NCI-H82 (cell line): ENCODE measurements at regions not wholly inside any gene's neighbourhood (a gene's known extent, or its start where the extent isn't known, plus 50 kb on each side); places are given as distances from the start of the nearest gene placed in this dataset.

Experiments used
- DNase-seq: peaks from one replicate; lab custom pipeline; 2025; lab: John Stamatoyannopoulos, UW

DNA sequence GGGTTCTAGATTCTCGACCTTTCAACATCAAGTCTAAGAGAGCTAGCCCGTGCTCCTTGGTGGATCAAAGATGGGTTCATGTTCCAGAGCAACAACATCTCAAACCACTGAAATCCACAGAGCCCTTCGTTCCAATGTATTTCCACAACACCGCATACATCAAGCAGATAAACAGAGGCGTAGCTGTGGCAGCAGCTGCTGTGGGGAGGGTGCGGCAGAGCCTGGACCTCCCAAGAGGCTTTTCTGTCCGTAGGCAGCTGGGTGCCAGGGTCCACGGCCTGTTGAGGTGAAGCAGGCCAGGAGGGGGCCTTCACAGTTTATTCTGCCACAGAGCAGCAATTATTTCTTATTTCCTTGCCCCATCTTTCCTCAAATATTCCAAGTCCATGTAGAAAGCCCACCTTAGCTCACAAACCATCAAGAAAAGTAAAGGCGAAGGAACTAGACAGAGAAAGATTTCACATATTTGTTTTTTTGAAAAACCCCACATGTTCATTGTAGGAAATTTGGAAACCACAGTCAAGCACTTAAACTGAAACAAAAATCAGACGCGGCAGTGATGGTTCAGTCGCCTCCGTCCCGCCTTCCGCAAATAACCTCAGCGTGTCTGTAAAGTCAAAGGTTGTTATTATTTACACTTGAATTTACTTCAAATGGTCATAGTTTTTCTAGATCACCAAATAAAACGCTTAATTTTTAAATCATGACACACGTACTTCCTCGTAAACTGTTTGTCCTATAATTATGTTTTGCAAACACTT is 144.6 kb upstream of the FOXF1 start:
- peak; percentile 6 for DNase-seq

GRCh38 chr16:86366481-86366880 is 143.8 kb upstream of the FOXF1 start:
- no peak for DNase-seq

DNA sequence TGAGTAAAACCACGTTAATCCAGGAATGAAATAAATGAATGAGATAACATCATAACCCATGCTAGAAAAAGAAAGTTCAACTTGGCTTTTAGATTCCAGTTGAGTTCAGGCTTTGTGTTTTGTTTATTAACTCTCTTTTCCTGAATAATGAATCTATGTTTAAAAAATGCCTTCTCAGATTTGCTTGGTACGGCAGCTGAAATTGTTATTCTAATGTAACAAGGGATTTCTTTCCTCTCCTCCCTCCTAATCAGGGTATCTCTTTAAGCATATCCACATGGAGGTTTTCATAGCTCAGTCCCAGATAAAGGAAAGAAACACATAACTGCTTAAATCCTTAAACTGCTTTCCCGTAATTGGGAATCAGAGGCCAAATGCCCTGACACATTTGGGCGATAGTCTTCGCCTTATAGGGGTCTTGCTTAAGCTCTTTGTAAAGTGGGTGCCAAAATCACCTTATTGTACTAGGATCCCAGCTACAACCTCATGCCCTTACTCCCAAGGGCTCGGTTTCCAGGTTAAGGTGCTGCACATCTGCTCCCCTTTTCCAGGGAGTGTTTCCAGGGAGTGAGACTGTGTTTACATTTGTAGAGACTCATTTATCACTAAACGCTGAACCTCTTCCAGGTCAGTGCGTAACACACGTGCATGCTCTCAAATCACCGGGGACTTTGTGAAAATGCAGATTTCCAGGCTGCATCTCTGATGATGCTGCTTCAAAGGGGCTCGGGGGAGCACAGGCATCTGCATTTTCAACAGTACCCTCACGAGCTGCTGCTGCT is 142.8 kb upstream of the FOXF1 start:
- no peak for DNase-seq

- DNase-seq, result no peak
These were observed 142.1 kb upstream of the FOXF1 start for GRCh38 chr16:86368261-86368660.

GRCh38 chr16:86370062-86370461 is 140.3 kb upstream of the FOXF1 start:
- DNase-seq, result peak; percentile 19

GRCh38 chr16:86371083-86371803 is 139.1 kb upstream of the FOXF1 start:
- DNase-seq, result no peak

- no peak for DNase-seq
These were observed 138.1 kb upstream of the FOXF1 start for GRCh38 chr16:86372193-86372592.

- DNase-seq, result no peak
These were observed 136.9 kb upstream of the FOXF1 start for GRCh38 chr16:86373276-86373901.

DNA sequence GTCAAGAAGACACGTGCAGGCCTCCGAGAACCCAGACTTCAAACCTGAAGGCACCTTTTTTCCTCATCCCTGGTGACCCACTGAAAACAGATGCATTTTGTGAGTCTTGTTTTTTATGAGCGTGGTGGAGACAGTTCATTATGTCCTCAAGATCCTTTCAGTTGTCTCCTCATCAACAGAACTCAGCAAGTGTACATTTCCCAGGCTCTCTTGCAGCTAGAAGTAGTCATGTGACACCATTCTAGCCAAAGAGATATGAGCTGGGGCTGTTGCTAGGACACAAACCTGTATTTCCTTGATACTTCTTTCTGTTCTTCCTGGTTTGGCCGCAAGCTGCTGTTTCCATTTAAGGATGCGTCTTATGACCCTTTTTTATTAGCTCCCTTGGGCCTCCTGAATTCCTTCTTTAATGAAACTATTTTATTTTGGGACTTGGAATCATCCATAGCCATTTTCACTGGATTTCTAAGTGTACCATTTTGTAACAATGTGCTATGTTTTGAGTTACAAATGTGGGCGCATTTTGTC is 135.7 kb upstream of the FOXF1 start:
- no peak for DNase-seq

DNA sequence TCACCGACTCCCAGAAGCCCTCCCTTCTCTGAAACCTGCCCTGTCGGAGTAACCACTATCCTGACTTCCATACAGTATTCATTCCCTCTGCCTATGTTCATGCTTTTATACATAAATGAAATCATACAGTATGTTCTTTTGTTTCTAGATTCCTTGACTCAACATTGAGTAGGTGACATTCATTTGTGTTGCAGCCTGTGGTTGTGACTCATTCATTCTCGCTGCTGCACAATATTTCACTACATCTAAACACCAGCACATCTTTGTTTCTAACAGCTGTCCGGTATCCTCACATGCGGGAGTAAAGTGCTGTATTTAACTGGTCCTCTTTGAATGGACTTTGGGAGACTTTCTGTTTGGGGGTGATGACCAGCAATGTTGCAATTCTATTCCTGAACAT is 135.0 kb upstream of the FOXF1 start:
- DNase-seq, result no peak

DNA sequence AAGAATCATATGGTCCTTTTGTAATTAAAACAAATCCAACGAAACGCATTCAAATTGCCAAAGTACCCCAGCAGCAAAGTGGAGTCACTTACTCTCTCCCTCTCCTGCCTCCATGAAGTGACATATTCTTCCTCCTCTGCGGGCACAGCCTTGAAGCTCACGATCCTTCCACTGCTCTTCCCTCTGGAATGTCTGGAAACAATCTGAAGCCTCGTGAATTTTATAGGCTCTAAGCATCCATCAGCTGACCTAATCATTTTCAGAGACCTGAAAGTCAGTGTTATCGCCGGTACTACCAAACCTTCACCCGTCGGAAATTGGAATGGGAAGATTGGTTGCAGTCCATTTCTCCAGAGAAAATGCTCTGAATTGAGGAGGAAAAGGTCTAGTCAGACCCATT is 134.5 kb upstream of the FOXF1 start:
- DNase-seq, result no peak

GRCh38 chr16:86376837-86377236 is 133.5 kb upstream of the FOXF1 start:
- DNase-seq, result no peak

DNA sequence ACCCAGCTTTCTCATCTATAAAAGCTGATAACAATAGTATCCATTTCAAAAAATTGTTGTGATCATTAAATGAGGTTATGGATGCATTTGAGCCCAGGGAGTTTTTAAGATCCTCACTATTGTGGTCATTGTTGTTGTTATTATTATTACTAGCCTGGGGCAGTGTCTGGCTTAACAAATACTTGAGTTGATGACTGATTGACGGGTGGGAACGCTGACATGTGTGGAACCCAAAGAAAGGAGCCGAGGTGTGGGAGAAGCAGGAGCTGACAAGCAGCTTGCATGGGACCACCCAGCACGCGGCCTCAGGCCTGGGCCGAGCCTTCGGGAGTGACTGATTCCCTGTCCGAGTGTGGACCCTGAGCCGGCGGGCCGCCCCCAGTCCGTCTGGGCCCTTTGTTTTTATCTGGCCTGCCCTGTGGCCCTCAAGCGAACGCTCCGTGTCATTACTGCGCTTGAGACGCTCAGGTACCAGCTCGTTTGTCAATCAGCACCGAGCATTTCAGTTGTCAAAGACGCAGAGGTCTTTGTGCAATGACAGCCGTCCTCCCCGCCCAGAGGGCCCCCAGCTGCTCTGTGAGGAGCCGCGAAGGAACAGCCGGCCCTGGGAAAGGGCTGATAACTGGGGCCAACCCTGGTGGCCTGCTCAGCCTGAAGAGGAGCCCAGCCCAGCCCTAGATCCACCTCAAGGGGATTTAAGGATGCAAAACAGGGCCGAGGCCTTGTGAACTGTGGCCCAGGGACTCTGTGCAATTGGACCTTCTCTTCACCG is 132.9 kb upstream of the FOXF1 start:
- no peak for DNase-seq

DNA sequence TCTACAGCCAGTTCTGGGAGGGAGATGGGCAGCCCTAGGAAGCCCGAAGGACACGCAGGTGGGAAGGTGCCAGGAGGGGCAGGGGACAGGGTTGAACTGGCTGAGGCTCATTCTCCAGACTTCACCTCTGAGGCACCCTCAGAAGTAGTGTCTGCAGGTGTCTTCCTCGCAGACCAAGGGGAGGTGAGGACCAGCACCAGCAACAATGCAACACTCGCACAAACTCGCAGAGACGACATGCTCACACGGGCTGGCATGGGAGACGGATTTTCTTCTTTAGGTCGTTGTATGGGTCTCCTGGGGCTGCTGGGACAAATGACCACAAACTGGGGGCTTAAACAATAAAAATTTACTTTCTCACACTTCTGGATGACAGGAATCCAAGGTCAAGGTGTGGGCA is 132.2 kb upstream of the FOXF1 start:
- no peak for DNase-seq

DNA sequence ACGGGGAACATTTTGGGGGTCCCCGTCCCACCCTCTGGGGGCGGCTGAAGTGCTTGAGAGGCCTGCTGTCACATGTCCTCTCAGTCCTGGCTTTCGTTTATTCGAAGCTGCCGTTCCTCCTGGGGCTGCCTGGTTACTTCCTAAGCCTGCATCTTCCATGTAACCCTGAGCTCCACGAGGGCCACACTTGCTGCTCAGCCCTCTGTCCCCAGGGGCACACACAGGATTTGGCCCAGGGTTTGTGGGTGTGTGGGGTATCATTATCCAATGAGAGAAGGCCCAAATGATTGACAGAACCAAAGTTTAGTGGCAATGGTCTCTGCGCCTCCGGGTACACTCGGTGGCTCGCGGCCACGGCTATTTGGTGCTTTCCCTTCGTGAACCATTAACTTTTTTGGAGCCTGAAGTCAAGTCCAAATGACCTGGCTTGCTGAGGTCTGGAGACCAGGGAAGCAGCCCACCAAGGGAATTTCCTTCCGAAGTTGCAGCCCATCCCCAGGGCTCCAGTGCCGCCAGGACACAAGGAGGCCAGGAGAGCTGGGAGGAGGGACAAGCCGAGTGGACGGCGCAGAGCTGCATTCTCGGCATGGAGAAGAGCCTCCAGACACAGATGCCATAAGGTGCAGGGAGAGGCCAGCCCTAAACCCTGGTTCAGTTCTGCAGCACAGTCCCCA is 131.4 kb upstream of the FOXF1 start:
- peak; percentile 3 for DNase-seq

- no peak for DNase-seq
These were observed 130.9 kb upstream of the FOXF1 start for GRCh38 chr16:86379505-86379846.

DNA sequence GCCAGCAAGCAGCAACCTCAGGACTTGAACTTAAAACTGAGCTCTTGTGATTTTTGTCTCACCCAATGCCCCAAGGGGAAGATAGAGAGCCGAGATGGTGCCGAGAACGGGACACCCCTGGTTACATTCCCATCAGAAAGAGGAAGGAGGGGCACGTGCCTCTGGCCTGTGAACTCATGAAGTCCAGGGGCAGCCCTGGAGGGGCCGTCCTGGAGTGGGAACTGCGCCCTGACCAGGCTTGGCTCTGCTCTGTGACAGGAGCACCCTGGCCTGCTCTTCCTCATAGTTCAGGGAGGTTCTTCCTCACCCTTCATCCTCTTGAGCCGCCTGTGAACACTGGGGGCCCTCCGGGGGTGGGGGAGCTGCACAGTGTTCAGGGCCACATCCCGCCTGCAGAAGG is 130.3 kb upstream of the FOXF1 start:
- DNase-seq, result no peak

- DNase-seq, result peak; percentile 7
These were observed 128.8 kb upstream of the FOXF1 start for GRCh38 chr16:86381491-86381890.

DNA sequence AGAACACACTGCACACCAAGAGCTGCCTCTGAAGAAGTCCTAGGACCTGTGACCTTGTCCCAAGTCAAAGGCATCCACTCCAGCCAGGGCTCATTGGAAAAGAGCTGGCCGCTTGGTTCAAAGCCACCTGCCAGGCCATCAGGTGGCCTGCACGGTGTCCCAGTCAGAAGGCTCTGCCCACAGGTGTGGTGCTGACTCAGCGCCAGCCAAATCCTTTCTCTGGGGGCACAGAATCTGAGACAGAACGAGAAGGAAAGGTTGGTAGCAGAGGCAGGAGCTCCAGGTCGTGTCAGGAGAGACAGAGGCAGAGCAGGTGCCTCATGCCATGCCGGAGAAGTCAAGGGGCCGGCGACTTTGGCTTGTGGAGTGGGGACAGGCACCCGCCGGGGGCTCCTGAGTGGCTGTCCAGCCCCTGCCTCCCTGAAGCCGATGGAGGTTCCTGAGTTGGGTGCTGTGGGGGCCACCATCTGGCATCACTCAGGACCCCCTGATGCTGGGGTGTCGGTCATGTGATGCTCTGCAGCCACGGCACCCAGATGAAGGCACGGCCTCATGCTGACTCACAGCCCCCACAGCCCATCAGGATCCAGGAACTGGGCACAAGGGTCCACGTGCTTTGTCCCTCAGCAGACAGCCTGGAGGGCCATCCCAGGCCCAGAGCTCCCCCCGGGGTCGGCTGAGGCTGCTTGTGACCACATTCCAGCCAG is 128.1 kb upstream of the FOXF1 start:
- no peak for DNase-seq

GRCh38 chr16:86382774-86383407 is 127.4 kb upstream of the FOXF1 start:
- DNase-seq, result no peak
